Tibial nerve (tissue), 4 donors: ENCODE measurements at regions not wholly inside any gene's neighbourhood (a gene's known extent, or its start where the extent isn't known, plus 50 kb on each side); places are given as distances from the start of the nearest gene placed in this dataset.

Experiments
- CTCF ChIP-seq, 5 experiments: fragments of 200-600 bp in 3 of 5; fragments of 450-650 bp in 2 of 5; sonication (generic) in 3 of 5; IDR thresholded peaks; one replicate each; pipeline ENCODE4 v1.5.1; 2016 to 2019; ENCODE audit warnings: antibody characterized with exemption in 5 of 5, mild to moderate bottlenecking in 3 of 5, moderate library complexity in 2 of 5
- EP300 ChIP-seq, 2 donors: sonication (generic); formaldehyde crosslinking; IDR thresholded peaks; one replicate each; pipeline ENCODE4 v1.6.1; 2017; ENCODE audit warnings: antibody characterized with exemption in 2 of 2, mild to moderate bottlenecking in 1 of 2
- POLR2A ChIP-seq, 2 donors: fragments of 450-650 bp; IDR thresholded peaks; one replicate each; pipeline ENCODE4 v1.6.1; 2017; ENCODE audit warnings: antibody characterized with exemption in 2 of 2, mild to moderate bottlenecking in 2 of 2, moderate library complexity in 2 of 2

- TF ChIP-seq POLR2A (IDR thresholded peaks at IDR 0.05) (no peak), CTCF (IDR thresholded peaks at IDR 0.05) (no peak), EP300 (IDR thresholded peaks at IDR 0.05) (no peak)
These were observed 932.8 kb downstream of the TTLL7 start for GRCh38 chr1:83065952-83066727.
